Panc1 (cell line): ENCODE measurements at regions not wholly inside any gene's neighbourhood (a gene's known extent, or its start where the extent isn't known, plus 50 kb on each side); places are given as distances from the start of the nearest gene placed in this dataset.

ENCODE experiments used
- ATAC-seq: fragments of 200-7000 bp; cut with Tn5 transposase; 2 replicates; pipeline ENCODE4 v1.9.1; 2020; ENCODE audit warnings: mild to moderate bottlenecking, moderate library complexity
- BruUV-seq: library from RNA; stranded (reverse); fragments of 400-500 nt; replicated peaks from 2 replicates; lab custom pipeline; 2021; lab: Mats Ljungman, UMichigan
- CTCF ChIA-PET: fragments of 300-600 bp; sonication (Branson Sonifier 250); formaldehyde crosslinking; loops from one replicate; lab custom pipeline; 2022; ENCODE audit warnings: antibody characterized with exemption; lab: Charles Lee
- POLR2A ChIA-PET: fragments of 300-600 bp; sonication (Branson Sonifier 250); formaldehyde crosslinking; loops from one replicate; lab custom pipeline; 2022; ENCODE audit warnings: antibody characterized with exemption; lab: Charles Lee
- DNase-seq: peaks from one replicate; pipeline ENCODE4 v3.0.0-alpha.2; 2010; ENCODE audit warnings: low read depth, low spot score
- H3K27ac ChIP-seq: 2 replicates; pipeline ENCODE4 v1.5.1; 2011; ENCODE audit warnings: mild to moderate bottlenecking, low read length, inconsistent platforms
- H3K27me3 ChIP-seq: fragments of 200-500 bp; sonication (Bioruptor generic); 2 replicates; pipeline ENCODE4 v1.6.0; 2014; ENCODE audit warnings: low read length, inconsistent platforms; ENCODE audit not compliant: control insufficient read depth, insufficient read depth
- H3K36me3 ChIP-seq: fragments of 200-500 bp; sonication (Bioruptor generic); 2 replicates; pipeline ENCODE4 v1.5.1; 2014; ENCODE audit warnings: inconsistent platforms, mild to moderate bottlenecking, low read length, moderate library complexity; ENCODE audit not compliant: control insufficient read depth, insufficient read depth
- H3K4me1 ChIP-seq: 2 replicates; pipeline ENCODE4 v1.5.1; 2011; ENCODE audit warnings: inconsistent platforms, mild to moderate bottlenecking, low read length, moderate library complexity; ENCODE audit not compliant: control insufficient read depth, insufficient read depth
- H3K4me3 ChIP-seq, 2 experiments: 2 replicates each; pipeline ENCODE4 v1.5.1; 2011 to 2012; ENCODE audit warnings: low read depth in 2 of 2, low read length in 2 of 2, mild to moderate bottlenecking in 2 of 2, inconsistent platforms in 1 of 2, moderate library complexity in 1 of 2
- H3K9me3 ChIP-seq: fragments of 200-500 bp; sonication (Bioruptor generic); 2 replicates; pipeline ENCODE4 v1.5.1; 2014; ENCODE audit warnings: low read depth, mild to moderate bottlenecking, inconsistent platforms, low read length, moderate library complexity; ENCODE audit not compliant: control insufficient read depth, insufficient read depth
- POLR2AphosphoS5 ChIP-seq: IDR thresholded peaks from 2 replicates; pipeline ENCODE4 v1.6.1; 2012; ENCODE audit warnings: mild to moderate bottlenecking, low read depth, low read length, moderate library complexity
- REST ChIP-seq, 2 experiments: IDR thresholded peaks; 2 replicates each; pipeline ENCODE4 v1.6.1; 2011 to 2012; ENCODE audit warnings: low read depth in 2 of 2, control low read depth in 1 of 2, low read length in 1 of 2, mild to moderate bottlenecking in 1 of 2, moderate library complexity in 1 of 2; ENCODE audit not compliant: insufficient read depth in 1 of 2
- SIN3A ChIP-seq: IDR thresholded peaks from 2 replicates; pipeline ENCODE4 v1.6.1; 2012; ENCODE audit warnings: low read depth, mild to moderate bottlenecking, low read length, moderate library complexity, borderline replicate concordance; ENCODE audit not compliant: insufficient read depth
- TCF7L2 ChIP-seq: IDR thresholded peaks from 2 replicates; pipeline ENCODE4 v1.6.1; 2011; ENCODE audit warnings: mild to moderate bottlenecking, low read depth, low read length, inconsistent platforms
- in situ Hi-C: cut with HindIII; loops from 2 replicates; pipeline ENCODE4 v1.10.0; 2016; ENCODE audit warnings: low sequenced_read_pairs, low pct_unique_long_range_greater_than_20kb
- intact Hi-C: fragments of 100-400 bp; cut with micrococcal nuclease; formaldehyde crosslinking; loops from one replicate; pipeline ENCODE4 v1.10.0; 2022; ENCODE audit not compliant: unreplicated experiment
- TF ChIP-seq, protein P1 (sequence below): fragments of 450-650 bp; IDR thresholded peaks from 2 replicates; pipeline ENCODE4 v1.5.1; 2017; ENCODE audit warnings: mild to moderate bottlenecking

- DNase-seq, result no peak
- BruUV-seq, result no TSS peak
- CTCF ChIA-PET, result interaction anchor here (0.6 kb wide), 1 partner anchor 327 kb away, joined by 6 read pairs; no protein-coding TSS in a partner anchor
- no peaks in the 10 kb centered on the region for H3K9me3 ChIP-seq
- TF ChIP-seq REST (IDR thresholded peaks at IDR 0.05; ENCODE audit: insufficient read depth in 1 of 2, low read depth in 2 of 2, low read length in 1 of 2), result no peak
- TF ChIP-seq TCF7L2, result no peak
- TF ChIP-seq, protein P1, sequence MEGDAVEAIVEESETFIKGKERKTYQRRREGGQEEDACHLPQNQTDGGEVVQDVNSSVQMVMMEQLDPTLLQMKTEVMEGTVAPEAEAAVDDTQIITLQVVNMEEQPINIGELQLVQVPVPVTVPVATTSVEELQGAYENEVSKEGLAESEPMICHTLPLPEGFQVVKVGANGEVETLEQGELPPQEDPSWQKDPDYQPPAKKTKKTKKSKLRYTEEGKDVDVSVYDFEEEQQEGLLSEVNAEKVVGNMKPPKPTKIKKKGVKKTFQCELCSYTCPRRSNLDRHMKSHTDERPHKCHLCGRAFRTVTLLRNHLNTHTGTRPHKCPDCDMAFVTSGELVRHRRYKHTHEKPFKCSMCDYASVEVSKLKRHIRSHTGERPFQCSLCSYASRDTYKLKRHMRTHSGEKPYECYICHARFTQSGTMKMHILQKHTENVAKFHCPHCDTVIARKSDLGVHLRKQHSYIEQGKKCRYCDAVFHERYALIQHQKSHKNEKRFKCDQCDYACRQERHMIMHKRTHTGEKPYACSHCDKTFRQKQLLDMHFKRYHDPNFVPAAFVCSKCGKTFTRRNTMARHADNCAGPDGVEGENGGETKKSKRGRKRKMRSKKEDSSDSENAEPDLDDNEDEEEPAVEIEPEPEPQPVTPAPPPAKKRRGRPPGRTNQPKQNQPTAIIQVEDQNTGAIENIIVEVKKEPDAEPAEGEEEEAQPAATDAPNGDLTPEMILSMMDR, result no peak
- TF ChIP-seq POLR2AphosphoS5, result no peak
- TF ChIP-seq SIN3A, result no peak
- H3K4me3 ChIP-seq, result no peak overlapping the region
- ATAC-seq, result no peak
- no peaks in the 10 kb centered on the region for H3K36me3 ChIP-seq
- in situ Hi-C loops (no loop called here), intact Hi-C loops (no loop called here)
- H3K27ac ChIP-seq, result no peak overlapping the region
- H3K27me3 ChIP-seq, result no peaks in the 10 kb centered on the region; the same call in 1 of the 2 replicates
- POLR2A ChIA-PET, result no interaction called here
- H3K4me1 ChIP-seq, result no peaks in the 10 kb centered on the region
Observed at GRCh38 chr1:178572604-178573003, 59.7 kb downstream of the TEX35 start.

DNA sequence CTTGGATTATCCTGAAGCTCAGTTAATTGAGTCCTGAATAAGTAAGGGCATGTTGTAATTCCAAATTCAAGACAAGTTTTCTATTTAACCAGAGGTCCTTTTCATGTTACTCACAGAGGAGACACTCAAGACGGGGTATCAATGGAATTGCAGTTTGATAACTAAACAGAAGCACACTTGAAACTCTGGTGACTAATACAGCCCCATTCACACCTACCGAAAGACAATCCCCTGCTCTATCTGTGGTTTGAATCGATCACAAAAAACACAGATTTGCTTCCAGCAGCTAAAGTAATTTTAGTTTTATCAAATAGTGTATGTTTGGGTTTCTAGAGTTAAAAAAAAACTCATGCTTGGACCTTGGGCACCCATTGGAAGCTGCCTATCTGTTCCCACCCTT lies 60.4 kb downstream of the TEX35 start:
- CTCF ChIA-PET, result interaction anchor here (0.6 kb wide), 1 partner anchor 15 kb away, joined by 3 read pairs; no protein-coding TSS in a partner anchor
- POLR2A ChIA-PET, result no interaction called here
- no peak for TF ChIP-seq SIN3A
- TF ChIP-seq POLR2AphosphoS5, result no peak
- TF ChIP-seq, protein P1, result no peak
- TF ChIP-seq REST (IDR thresholded peaks at IDR 0.05; ENCODE audit: insufficient read depth in 1 of 2, low read depth in 2 of 2, low read length in 1 of 2), result no peak
- no peak for TF ChIP-seq TCF7L2
- BruUV-seq, result no TSS peak
- H3K4me3 ChIP-seq, result no peak overlapping the region
- DNase-seq (no peak), ATAC-seq (no peak)
- H3K9me3 ChIP-seq, result no peaks in the 10 kb centered on the region
- H3K27me3 ChIP-seq, result no peaks in the 10 kb centered on the region; the same call in 1 of the 2 replicates
- H3K27ac ChIP-seq, result no peak overlapping the region
- no peaks in the 10 kb centered on the region for H3K4me1 ChIP-seq
- intact Hi-C loops (no loop called here), in situ Hi-C loops (no loop called here)
- H3K36me3 ChIP-seq, result no peaks in the 10 kb centered on the region
